GM23338 (cell line): ENCODE measurements at regions not wholly inside any gene's neighbourhood (a gene's known extent, or its start where the extent isn't known, plus 50 kb on each side); places are given as distances from the start of the nearest gene placed in this dataset.

Experiments
- ATAC-seq: fragments of 200-7000 bp; cut with Tn5 transposase; 3 replicates; pipeline ENCODE4 v1.9.1; 2020
- DNase-seq: peaks from one replicate; pipeline ENCODE4 v3.0.0-alpha.2; 2015; ENCODE audit warnings: low spot score
- H2AFZ ChIP-seq: fragments of 200-600 bp; sonication (generic); 2 replicates; pipeline ENCODE4 v1.8.0; 2016; ENCODE audit warnings: antibody characterized with exemption, mild to moderate bottlenecking, moderate library complexity
- H3F3A ChIP-seq: fragments of 200-600 bp; sonication (generic); replicated peaks from 2 replicates; pipeline ENCODE4 v1.8.0; 2017; ENCODE audit warnings: antibody characterized with exemption, mixed run types, low read depth
- H3K27ac ChIP-seq: fragments of 200-600 bp; sonication (generic); 2 replicates; pipeline ENCODE4 v1.6.1; 2016; ENCODE audit warnings: low read depth
- H3K27me3 ChIP-seq: fragments of 200-600 bp; sonication (generic); 2 replicates; pipeline ENCODE4 v1.8.0; 2016; ENCODE audit warnings: mild to moderate bottlenecking, mixed run types, moderate library complexity; ENCODE audit not compliant: insufficient read depth
- H3K36me3 ChIP-seq: fragments of 200-600 bp; sonication (generic); 2 replicates; pipeline ENCODE4 v1.8.0; 2016; ENCODE audit warnings: mild to moderate bottlenecking; ENCODE audit not compliant: insufficient read depth
- H3K4me1 ChIP-seq: fragments of 200-600 bp; sonication (generic); 2 replicates; pipeline ENCODE4 v1.8.0; 2016; ENCODE audit warnings: mild to moderate bottlenecking, moderate library complexity; ENCODE audit not compliant: insufficient read depth
- H3K4me2 ChIP-seq: fragments of 200-600 bp; sonication (generic); 2 replicates; pipeline ENCODE4 v1.7.1; 2017; ENCODE audit warnings: mixed run types
- H3K4me3 ChIP-seq: fragments of 200-600 bp; sonication (generic); 2 replicates; pipeline ENCODE4 v1.6.1; 2016; ENCODE audit warnings: mixed run types
- H3K79me2 ChIP-seq: fragments of 200-600 bp; sonication (generic); replicated peaks from 2 replicates; pipeline ENCODE4 v1.8.0; 2017; ENCODE audit warnings: mild to moderate bottlenecking; ENCODE audit not compliant: insufficient read depth
- H3K9me2 ChIP-seq: fragments of 200-600 bp; sonication (generic); 2 replicates; pipeline ENCODE4 v1.8.0; 2017; ENCODE audit not compliant: insufficient read depth
- H4K20me1 ChIP-seq: fragments of 200-600 bp; sonication (generic); replicated peaks from 2 replicates; pipeline ENCODE4 v1.8.0; 2017; ENCODE audit warnings: mild to moderate bottlenecking; ENCODE audit not compliant: insufficient read depth
- H3K27ac Mint-ChIP-seq: 2 replicates; pipeline ENCODE4 v1.8.0; 2020; ENCODE audit warnings: inconsistent platforms, mild to moderate bottlenecking, moderate library complexity, mixed read lengths
- H3K27me3 Mint-ChIP-seq: 3 replicates; pipeline ENCODE4 v1.8.0; 2022; ENCODE audit warnings: low read depth, mild to moderate bottlenecking, moderate library complexity, mixed read lengths, inconsistent platforms; ENCODE audit not compliant: insufficient read depth, poor library complexity
- H3K36me3 Mint-ChIP-seq: 3 replicates; pipeline ENCODE4 v1.8.0; 2021; ENCODE audit warnings: low read depth, mild to moderate bottlenecking, inconsistent platforms, moderate library complexity, mixed read lengths
- H3K4me1 Mint-ChIP-seq: 3 replicates; pipeline ENCODE4 v1.8.0; 2020; ENCODE audit warnings: mild to moderate bottlenecking, inconsistent platforms, mixed read lengths
- H3K4me3 Mint-ChIP-seq: 3 replicates; pipeline ENCODE4 v1.8.0; 2021; ENCODE audit warnings: moderate library complexity, mild to moderate bottlenecking, inconsistent platforms, mixed read lengths
- H3K9me3 Mint-ChIP-seq: 3 replicates; pipeline ENCODE4 v1.8.0; 2020; ENCODE audit warnings: moderate library complexity, mild to moderate bottlenecking, inconsistent platforms, mixed read lengths
- CREB1 ChIP-seq: fragments of 250-450 bp; sonication (Bioruptor Pico); IDR thresholded peaks from 2 replicates; pipeline ENCODE4 v1.5.0; 2020; ENCODE audit warnings: low read depth, mild to moderate bottlenecking, moderate library complexity
- ETS1 ChIP-seq: IDR thresholded peaks from 2 replicates; pipeline ENCODE4 v1.6.1; 2016; ENCODE audit warnings: antibody characterized with exemption
- JUNB ChIP-seq: IDR thresholded peaks from one replicate; pipeline ENCODE4 v1.6.1; 2016; ENCODE audit warnings: antibody characterized with exemption; ENCODE audit not compliant: unreplicated experiment
- NANOG ChIP-seq: IDR thresholded peaks from 2 replicates; pipeline ENCODE4 v1.6.1; 2016; ENCODE audit warnings: antibody characterized with exemption, borderline replicate concordance
- POLR2AphosphoS5 ChIP-seq: IDR thresholded peaks from 2 replicates; pipeline ENCODE4 v1.6.1; 2016; ENCODE audit warnings: antibody characterized with exemption, low read depth
- REST ChIP-seq: IDR thresholded peaks from one replicate; pipeline ENCODE4 v1.6.1; 2018; ENCODE audit warnings: antibody characterized with exemption; ENCODE audit not compliant: unreplicated experiment
- ZNF331 ChIP-seq: fragments of 250-450 bp; sonication (Bioruptor Pico); IDR thresholded peaks from 2 replicates; pipeline ENCODE4 v1.5.0; 2020; ENCODE audit warnings: low read depth, mild to moderate bottlenecking, moderate library complexity

DNA sequence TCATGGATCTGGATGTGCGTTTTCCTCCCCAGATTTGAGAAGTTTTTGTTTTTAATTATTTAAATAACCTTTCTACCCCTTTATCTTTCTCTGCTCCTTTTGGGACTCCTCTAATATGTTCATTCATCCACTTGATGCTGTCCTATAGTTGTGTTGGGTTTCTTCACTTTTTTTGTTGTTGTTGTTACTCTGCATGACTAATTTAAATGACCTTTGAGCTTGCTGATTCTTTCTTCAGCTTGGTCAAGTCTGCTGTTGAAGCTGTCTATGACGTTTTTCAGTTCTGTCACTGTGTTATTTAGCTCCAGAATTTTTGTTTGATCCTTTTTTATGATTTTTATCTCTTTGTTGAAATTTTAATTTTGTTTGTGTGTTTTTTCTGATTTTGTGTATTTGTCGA lies 463.6 kb upstream of the ALCAM start:
- H2AFZ ChIP-seq = no peak overlapping the region
- H3K27ac ChIP-seq = no peak overlapping the region
- no peak overlapping the region for H3K4me2 ChIP-seq
- H3K4me1 ChIP-seq = no peaks in the 10 kb centered on the region
- peaks cover 13% of the 10 kb centered on the region; the same call in 2 of the 3 replicates for H3K36me3 Mint-ChIP-seq
- no peaks in the 10 kb centered on the region for H3F3A ChIP-seq
- peaks cover 18% of the 10 kb centered on the region for H3K9me3 Mint-ChIP-seq
- peaks cover 6% of the 10 kb centered on the region; the same call in 1 of the 2 replicates for H3K9me2 ChIP-seq
- no peaks in the 10 kb centered on the region for H4K20me1 ChIP-seq
- no peak overlapping the region for H3K4me3 ChIP-seq
- H3K4me3 Mint-ChIP-seq = no peak overlapping the region
- no peaks in the 10 kb centered on the region for H3K27me3 Mint-ChIP-seq
- H3K27me3 ChIP-seq = no peaks in the 10 kb centered on the region
- H3K27ac Mint-ChIP-seq = no peak overlapping the region
- H3K36me3 ChIP-seq = no peaks in the 10 kb centered on the region
- H3K79me2 ChIP-seq = no peaks in the 10 kb centered on the region
- H3K4me1 Mint-ChIP-seq = no peaks in the 10 kb centered on the region
- DNase-seq = no peak
- ATAC-seq = no peak
- TF ChIP-seq ZNF331 = no peak
- no peak for TF ChIP-seq NANOG
- TF ChIP-seq ETS1 = no peak
- no peak for TF ChIP-seq REST
- no peak for TF ChIP-seq POLR2AphosphoS5
- TF ChIP-seq JUNB = no peak

GRCh38 chr3:104906001-104906639 lies 460.6 kb upstream of the ALCAM start:
- no peaks in the 10 kb centered on the region for H4K20me1 ChIP-seq
- H3K9me3 Mint-ChIP-seq = peaks cover 18% of the 10 kb centered on the region
- TF ChIP-seq REST (no peak), CREB1 (CRISPR knock-in tag) (no peak), POLR2AphosphoS5 (no peak), JUNB (no peak)

More at GRCh38 chr3:104906001-104906639, 460.6 kb upstream of the ALCAM start:
- Histone ChIP-seq H3K4me2 (no peak overlapping the region), H3K4me3 (no peak overlapping the region), H3K4me1 (no peaks in the 10 kb centered on the region; the same call in 1 of the 2 replicates), H3F3A (no peaks in the 10 kb centered on the region), H3K36me3 (no peaks in the 10 kb centered on the region), H3K79me2 (no peaks in the 10 kb centered on the region), H2AFZ (no peak overlapping the region), H3K27me3 (no peaks in the 10 kb centered on the region), H3K9me2 (peaks cover 6% of the 10 kb centered on the region; the same call in 1 of the 2 replicates), H3K27ac (no peak overlapping the region)
- H3K36me3 Mint-ChIP-seq = peaks cover 13% of the 10 kb centered on the region; the same call in 2 of the 3 replicates
- H3K27me3 Mint-ChIP-seq = no peaks in the 10 kb centered on the region
- DNase-seq = no peak
- H3K27ac Mint-ChIP-seq = no peak overlapping the region
- H3K4me3 Mint-ChIP-seq = no peak overlapping the region
- no peak for ATAC-seq
- H3K4me1 Mint-ChIP-seq = peaks cover 8% of the 10 kb centered on the region; the same call in 2 of the 3 replicates
